SK-N-SH (cell line): ENCODE measurements at regions not wholly inside any gene's neighbourhood (a gene's known extent, or its start where the extent isn't known, plus 50 kb on each side); places are given as distances from the start of the nearest gene placed in this dataset.

Source experiments
- CTCF ChIA-PET: fragments of 300-600, 350-600 bp; formaldehyde crosslinking; extraction: SDS; loops from one replicate; lab custom pipeline; 2021; lab: Yijun Ruan, JAX
- POLR2A ChIA-PET: fragments of 350-600 bp; sonication (Branson Sonifier 250); formaldehyde crosslinking; extraction: SDS; loops from one replicate; lab custom pipeline; 2020; ENCODE audit warnings: antibody characterized with exemption, inconsistent platforms; lab: Yijun Ruan, JAX
- DNase-seq: peaks from one replicate; pipeline ENCODE4 v3.0.0; 2012
- H2AFZ ChIP-seq: fragments of 200-600 bp; sonication (generic); 2 replicates; pipeline ENCODE4 v1.8.1; 2016; ENCODE audit warnings: antibody characterized with exemption, mild to moderate bottlenecking, low read depth
- H3F3A ChIP-seq: fragments of 200-600 bp; sonication (generic); replicated peaks from 2 replicates; pipeline ENCODE3; 2016; ENCODE audit warnings: antibody characterized with exemption, mild to moderate bottlenecking; ENCODE audit not compliant: insufficient read depth
- H3K27ac ChIP-seq, 2 experiments: fragments of 200-500 bp in 1 of 2; fragments of 200-600 bp in 1 of 2; sonication (Bioruptor generic) in 1 of 2; sonication (generic), shearing (Covaris generic) in 1 of 2; 2 replicates each; pipeline versions ENCODE4 v1.5.1 to v1.6.1; 2014 to 2016; ENCODE audit warnings: low read depth in 2 of 2, inconsistent platforms in 1 of 2, low read length in 1 of 2, mild to moderate bottlenecking in 1 of 2, mixed read lengths in 1 of 2
- H3K27me3 ChIP-seq: fragments of 200-600 bp; sonication (generic), shearing (Covaris generic); 2 replicates; pipeline ENCODE4 v1.6.1; 2016; ENCODE audit warnings: mixed run types; ENCODE audit not compliant: insufficient read depth
- H3K36me3 ChIP-seq, 2 experiments: fragments of 200-500 bp in 1 of 2; fragments of 200-600 bp in 1 of 2; sonication (Bioruptor generic) in 1 of 2; sonication (generic) in 1 of 2; replicated peaks in 1 of 2; 2 replicates each; pipeline versions ENCODE3 to v1.5.1; 2014 to 2016; ENCODE audit warnings: low read length in 1 of 2, mild to moderate bottlenecking in 1 of 2; ENCODE audit not compliant: insufficient read depth in 2 of 2, control insufficient read depth in 1 of 2
- H3K4me1 ChIP-seq, 2 experiments: fragments of 200-500 bp in 1 of 2; fragments of 200-600 bp in 1 of 2; sonication (Bioruptor generic) in 1 of 2; sonication (generic), shearing (Covaris generic) in 1 of 2; 2 replicates each; pipeline versions ENCODE4 v1.5.1 to v1.6.1; 2014 to 2016; ENCODE audit warnings: low read depth in 1 of 2, low read length in 1 of 2, mixed run types in 1 of 2; ENCODE audit not compliant: insufficient read depth in 2 of 2, control insufficient read depth in 1 of 2
- H3K4me2 ChIP-seq: fragments of 200-600 bp; sonication (generic), shearing (Covaris generic); 2 replicates; pipeline ENCODE4 v1.6.1; 2017; ENCODE audit warnings: mixed run types
- H3K4me3 ChIP-seq, 2 experiments: fragments of 200-500 bp in 1 of 2; fragments of 200-600 bp in 1 of 2; sonication (Bioruptor generic) in 1 of 2; sonication (generic), shearing (Covaris generic) in 1 of 2; 2 replicates each; pipeline versions ENCODE4 v1.5.1 to v1.8.1; 2014 to 2016; ENCODE audit warnings: low read depth in 2 of 2, inconsistent platforms in 1 of 2, low read length in 1 of 2, mild to moderate bottlenecking in 1 of 2, mixed read lengths in 1 of 2, moderate library complexity in 1 of 2
- H3K79me2 ChIP-seq: fragments of 200-600 bp; sonication (generic); 2 replicates; pipeline ENCODE4 v1.8.1; 2017; ENCODE audit warnings: mild to moderate bottlenecking; ENCODE audit not compliant: insufficient read depth
- H3K9ac ChIP-seq: fragments of 200-600 bp; sonication (generic); 2 replicates; pipeline ENCODE4 v1.6.1; 2017; ENCODE audit warnings: mixed run types
- H3K9me2 ChIP-seq: fragments of 200-600 bp; sonication (generic); 2 replicates; pipeline ENCODE4 v1.6.1; 2017; ENCODE audit warnings: mixed run types
- H3K9me3 ChIP-seq: fragments of 200-600 bp; sonication (generic); 2 replicates; pipeline ENCODE4 v1.6.1; 2017; ENCODE audit warnings: mixed run types, mild to moderate bottlenecking, moderate library complexity
- H4K20me1 ChIP-seq: fragments of 200-600 bp; sonication (generic); 2 replicates; pipeline ENCODE4 v1.6.1; 2017; ENCODE audit warnings: mild to moderate bottlenecking, mixed run types; ENCODE audit not compliant: insufficient read depth
- CTCF ChIP-seq: fragments of 200-600 bp; sonication (generic); IDR thresholded peaks from 2 replicates; pipeline ENCODE4 v1.6.1; 2017; ENCODE audit warnings: antibody characterized with exemption, mild to moderate bottlenecking, moderate library complexity
- ELF1 ChIP-seq: IDR thresholded peaks from 2 replicates; pipeline ENCODE4 v1.4.0; 2012
- EP300 ChIP-seq, 2 experiments: IDR thresholded peaks; 2 replicates each; pipeline versions ENCODE4 v1.4.0 to v1.6.1; 2012; ENCODE audit warnings: borderline replicate concordance in 1 of 2, low read depth in 1 of 2, low read length in 1 of 2
- EZH2phosphoT487 ChIP-seq: fragments of 200-600 bp; sonication (generic); IDR thresholded peaks from 2 replicates; pipeline ENCODE4 v1.6.1; 2017; ENCODE audit warnings: low read depth, mixed run types, mild to moderate bottlenecking, antibody characterized with exemption, moderate library complexity, borderline replicate concordance
- FOXJ3 ChIP-seq: sonication (generic); formaldehyde crosslinking; IDR thresholded peaks from 2 replicates; pipeline ENCODE4 v1.5.1; 2020; ENCODE audit warnings: mild to moderate bottlenecking, missing genetic modification reagents
- GABPA ChIP-seq: IDR thresholded peaks from 2 replicates; pipeline ENCODE4 v1.4.0; 2012; ENCODE audit warnings: low read depth, mild to moderate bottlenecking
- GATA2 ChIP-seq: sonication (generic); formaldehyde crosslinking; IDR thresholded peaks from 2 replicates; pipeline ENCODE4 v1.5.0; 2020; ENCODE audit warnings: mild to moderate bottlenecking, missing genetic modification reagents
- IRF3 ChIP-seq: fragments of 150-350 bp; IDR thresholded peaks from 2 replicates; pipeline ENCODE4 v1.6.1; 2016; ENCODE audit warnings: mild to moderate bottlenecking, low read depth, low read length
- MAX ChIP-seq: IDR thresholded peaks from 2 replicates; pipeline ENCODE4 v1.4.0; 2012; ENCODE audit warnings: low read depth
- MXI1 ChIP-seq: IDR thresholded peaks from 2 replicates; pipeline ENCODE4 v1.6.1; 2012; ENCODE audit warnings: mild to moderate bottlenecking, low read depth, low read length, improper control_type of control experiment
- REST ChIP-seq: IDR thresholded peaks from 2 replicates; pipeline ENCODE4 v1.6.1; 2012; ENCODE audit warnings: mild to moderate bottlenecking, low read depth, low read length, moderate library complexity
- TAF1 ChIP-seq: IDR thresholded peaks from 2 replicates; pipeline ENCODE4 v1.6.1; 2012; ENCODE audit warnings: low read depth, mild to moderate bottlenecking, low read length, moderate library complexity, borderline replicate concordance
- TCF12 ChIP-seq: IDR thresholded peaks from 2 replicates; pipeline ENCODE4 v1.4.0; 2012
- USF2 ChIP-seq: fragments of 150-350 bp; IDR thresholded peaks from 2 replicates; pipeline ENCODE4 v1.6.1; 2017; ENCODE audit warnings: antibody characterized with exemption, low read length, low read depth, borderline replicate concordance
- YY1 ChIP-seq: IDR thresholded peaks from 2 replicates; pipeline ENCODE4 v1.4.0; 2012; ENCODE audit warnings: low read depth, mild to moderate bottlenecking
- WGBS: methylation state at CpG from one replicate; pipeline ENCODE4 v1.1.6; 2017; ENCODE audit warnings: low lambda C conversion rate; 5-methylcytosine and 5-hydroxymethylcytosine counted together

- Histone ChIP-seq H3K27ac (no peak overlapping the region), H3K27me3 (no peaks in the 10 kb centered on the region), H4K20me1 (no peaks in the 10 kb centered on the region), H2AFZ (no peak overlapping the region), H3K4me3 (no peak overlapping the region), H3K4me1 (no peaks in the 10 kb centered on the region), H3K9me3 (no peaks in the 10 kb centered on the region), H3K79me2 (no peaks in the 10 kb centered on the region), H3K36me3 (peaks cover 0 to 3% of the 10 kb centered on the region in 2 experiments), H3K9ac (no peak overlapping the region), H3K9me2 (no peaks in the 10 kb centered on the region), H3F3A (no peaks in the 10 kb centered on the region), H3K4me2 (no peak overlapping the region)
- ChIA-PET POLR2A (no interaction called here), CTCF (interaction anchor here (0.8 kb wide), 1 partner anchor 11 kb away, joined by 3 read pairs; no protein-coding TSS in a partner anchor)
- no peak for TF ChIP-seq TCF12
- TF ChIP-seq MXI1 = no peak
- no peak for TF ChIP-seq ELF1
- no peak for DNase-seq
Measured at GRCh38 chr18:41145516-41145915, 809.5 kb upstream of the PIK3C3 start.

GRCh38 chr18:41144441-41144840 lies 810.6 kb upstream of the PIK3C3 start:
- WGBS = 66% methylated on average over 1 of the region's 1 CpG
- Histone ChIP-seq H3K27me3 (no peaks in the 10 kb centered on the region), H3K27ac (no peak overlapping the region), H3F3A (no peaks in the 10 kb centered on the region), H3K4me3 (no peak overlapping the region), H3K4me2 (no peak overlapping the region), H3K9ac (no peak overlapping the region), H3K4me1 (no peaks in the 10 kb centered on the region), H4K20me1 (no peaks in the 10 kb centered on the region), H3K9me3 (no peaks in the 10 kb centered on the region), H3K79me2 (no peaks in the 10 kb centered on the region), H3K36me3 (peaks cover 0 to 3% of the 10 kb centered on the region in 2 experiments), H2AFZ (peak overlapping the region; percentile 17; the same call in 1 of the 2 replicates), H3K9me2 (no peaks in the 10 kb centered on the region)
- POLR2A ChIA-PET = no interaction called here
- CTCF ChIA-PET = no interaction called here
- no peak for TF ChIP-seq MAX
- TF ChIP-seq GABPA = no peak
- TF ChIP-seq EZH2phosphoT487 = no peak
- TF ChIP-seq FOXJ3 = no peak
- no peak for TF ChIP-seq MXI1
- no peak for TF ChIP-seq CTCF
- TF ChIP-seq ELF1 = no peak
- TF ChIP-seq REST = no peak
- TF ChIP-seq GATA2 (CRISPR knock-in tag) = no peak
- no peak for TF ChIP-seq TAF1
- no peak for TF ChIP-seq YY1
- no peak for TF ChIP-seq IRF3
- no peak for TF ChIP-seq USF2
- TF ChIP-seq EP300 (IDR thresholded peaks at IDR 0.05; ENCODE audit: borderline replicate concordance in 1 of 2, low read depth in 1 of 2, low read length in 1 of 2) = no peak
- DNase-seq = no peak
